Upper lobe of left lung (tissue), 6 donors: ENCODE measurements at regions not wholly inside any gene's neighbourhood (a gene's known extent, or its start where the extent isn't known, plus 50 kb on each side); places are given as distances from the start of the nearest gene placed in this dataset.

Experiments used
- ATAC-seq, 2 donors: fragments of 200-7000 bp; cut with Tn5 transposase; one replicate each; pipeline ENCODE4 v1.9.1; 2022; ENCODE audit warnings: mild to moderate bottlenecking in 2 of 2, moderate library complexity in 2 of 2; ENCODE audit not compliant: low FRiP score in 2 of 2
- DNase-seq, 2 donors: peaks; one replicate each; pipeline ENCODE4 v3.0.0-alpha.2; 2019 to 2020
- H3K27ac ChIP-seq, 4 donors: fragments of 200-600 bp; sonication (generic); one replicate each; pipeline ENCODE4 v1.5.1; 2016 to 2019
- H3K27me3 ChIP-seq, 4 donors: fragments of 200-600 bp; sonication (generic); one replicate each; pipeline ENCODE4 v1.5.1; 2017 to 2019
- H3K36me3 ChIP-seq, 4 donors: fragments of 200-600 bp; sonication (generic); one replicate each; pipeline ENCODE4 v1.5.1; 2016 to 2019
- H3K4me1 ChIP-seq, 4 donors: fragments of 200-600 bp; sonication (generic); one replicate each; pipeline ENCODE4 v1.5.1; 2018 to 2019
- H3K4me3 ChIP-seq, 4 donors: fragments of 200-600 bp; sonication (generic); one replicate each; pipeline ENCODE4 v1.5.1; 2017 to 2019; ENCODE audit warnings: mild to moderate bottlenecking in 2 of 4, moderate library complexity in 1 of 4
- H3K9me3 ChIP-seq, 4 donors: fragments of 200-600 bp; sonication (generic); one replicate each; pipeline ENCODE4 v1.5.1; 2018 to 2019
- EP300 ChIP-seq, 4 donors: sonication (generic); formaldehyde crosslinking; IDR thresholded peaks; one replicate each; pipeline ENCODE4 v1.5.1; 2017; ENCODE audit warnings: antibody characterized with exemption in 4 of 4, control low read depth in 2 of 4
- POLR2A ChIP-seq, 4 donors: fragments of 450-650 bp; IDR thresholded peaks; one replicate each; pipeline ENCODE4 v1.5.1; 2016 to 2017; ENCODE audit warnings: antibody characterized with exemption in 4 of 4, mild to moderate bottlenecking in 2 of 4
- POLR2AphosphoS5 ChIP-seq, 2 donors: sonication (generic); formaldehyde crosslinking; IDR thresholded peaks; one replicate each; pipeline ENCODE4 v1.5.1; 2017; ENCODE audit warnings: antibody characterized with exemption in 2 of 2
- WGBS, 2 donors: methylation state at CpG; one replicate each; pipeline ENCODE4 v1.1.5; 2017 to 2018; 5-methylcytosine and 5-hydroxymethylcytosine counted together
- TF ChIP-seq, protein P1 (sequence below), 6 experiments: fragments of 450-650 bp in 4 of 6; fragments of 200-600 bp in 2 of 6; sonication (generic) in 2 of 6; IDR thresholded peaks; one replicate each; pipeline ENCODE4 v1.5.1; 2016 to 2019; ENCODE audit warnings: antibody characterized with exemption in 6 of 6
- donor health status: DM: no; HTN: no; CAD: no; lungs with moderate emphysema.
- donor health status: DM: no; HTN: yes; CAD: no; lungs with severe emphysema.

DNA sequence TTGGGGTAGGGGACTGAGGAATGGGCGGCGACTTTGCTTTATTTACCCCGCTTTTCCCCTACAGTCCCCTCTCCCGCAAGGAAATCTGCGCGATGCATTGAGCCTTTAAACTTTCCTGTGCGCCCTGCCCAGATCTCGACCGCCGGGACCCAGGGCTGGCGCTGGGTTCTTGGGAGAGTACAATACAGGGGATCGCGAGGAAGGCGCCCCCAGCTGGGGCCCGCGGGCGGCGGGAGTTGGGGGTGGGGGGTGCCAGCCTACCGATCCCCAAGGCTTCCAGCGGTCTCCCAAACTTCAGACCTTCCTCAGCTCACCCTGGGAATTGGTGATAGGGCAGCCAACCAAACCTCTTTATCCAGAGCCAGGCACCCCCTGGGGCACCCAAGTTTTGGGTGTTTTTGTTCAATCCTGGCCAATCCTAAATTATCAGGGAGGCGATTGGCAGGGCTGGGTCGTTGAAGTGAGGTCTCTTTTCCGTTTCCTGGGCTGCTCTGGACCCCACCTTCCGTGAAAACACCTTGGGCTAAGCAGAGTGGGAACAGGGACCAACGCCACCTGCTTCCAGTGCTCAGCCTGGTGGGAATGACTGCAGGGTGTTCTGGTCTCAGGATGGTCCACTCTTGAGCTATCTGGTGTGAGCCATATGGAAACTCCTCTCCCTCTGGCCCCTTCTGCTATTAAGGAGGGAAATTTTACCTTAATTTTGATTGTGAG is 51.4 kb upstream of the DAB2IP start:
- 7 to 13% methylated on average over 18 to 25 of the region's 25 CpGs for WGBS, 2 donors
- H3K36me3 ChIP-seq: no peaks in the 10 kb centered on the region
- TF ChIP-seq POLR2A (IDR thresholded peaks at IDR 0.05): no peak
- no peak for TF ChIP-seq EP300 (IDR thresholded peaks at IDR 0.05)
- TF ChIP-seq, protein P1, sequence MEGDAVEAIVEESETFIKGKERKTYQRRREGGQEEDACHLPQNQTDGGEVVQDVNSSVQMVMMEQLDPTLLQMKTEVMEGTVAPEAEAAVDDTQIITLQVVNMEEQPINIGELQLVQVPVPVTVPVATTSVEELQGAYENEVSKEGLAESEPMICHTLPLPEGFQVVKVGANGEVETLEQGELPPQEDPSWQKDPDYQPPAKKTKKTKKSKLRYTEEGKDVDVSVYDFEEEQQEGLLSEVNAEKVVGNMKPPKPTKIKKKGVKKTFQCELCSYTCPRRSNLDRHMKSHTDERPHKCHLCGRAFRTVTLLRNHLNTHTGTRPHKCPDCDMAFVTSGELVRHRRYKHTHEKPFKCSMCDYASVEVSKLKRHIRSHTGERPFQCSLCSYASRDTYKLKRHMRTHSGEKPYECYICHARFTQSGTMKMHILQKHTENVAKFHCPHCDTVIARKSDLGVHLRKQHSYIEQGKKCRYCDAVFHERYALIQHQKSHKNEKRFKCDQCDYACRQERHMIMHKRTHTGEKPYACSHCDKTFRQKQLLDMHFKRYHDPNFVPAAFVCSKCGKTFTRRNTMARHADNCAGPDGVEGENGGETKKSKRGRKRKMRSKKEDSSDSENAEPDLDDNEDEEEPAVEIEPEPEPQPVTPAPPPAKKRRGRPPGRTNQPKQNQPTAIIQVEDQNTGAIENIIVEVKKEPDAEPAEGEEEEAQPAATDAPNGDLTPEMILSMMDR (IDR thresholded peaks at IDR 0.05): no peak
- TF ChIP-seq POLR2AphosphoS5 (IDR thresholded peaks at IDR 0.05): no peak
- H3K27ac ChIP-seq: peak overlapping the region; percentile 81 to 91 (median 87)
- H3K27me3 ChIP-seq: peaks cover 0 to 15% (median 9%) of the 10 kb centered on the region in 4 donors
- peak in 1 of 2 donors; percentile 81 for DNase-seq
- peaks cover 32 to 46% (median 38%) of the 10 kb centered on the region in 4 donors for H3K4me1 ChIP-seq
- peaks cover 0 to 4% (median 1%) of the 10 kb centered on the region in 4 donors for H3K9me3 ChIP-seq
- no peak for ATAC-seq
- H3K4me3 ChIP-seq: peak overlapping the region; percentile 48 to 70 (median 62)

DNA sequence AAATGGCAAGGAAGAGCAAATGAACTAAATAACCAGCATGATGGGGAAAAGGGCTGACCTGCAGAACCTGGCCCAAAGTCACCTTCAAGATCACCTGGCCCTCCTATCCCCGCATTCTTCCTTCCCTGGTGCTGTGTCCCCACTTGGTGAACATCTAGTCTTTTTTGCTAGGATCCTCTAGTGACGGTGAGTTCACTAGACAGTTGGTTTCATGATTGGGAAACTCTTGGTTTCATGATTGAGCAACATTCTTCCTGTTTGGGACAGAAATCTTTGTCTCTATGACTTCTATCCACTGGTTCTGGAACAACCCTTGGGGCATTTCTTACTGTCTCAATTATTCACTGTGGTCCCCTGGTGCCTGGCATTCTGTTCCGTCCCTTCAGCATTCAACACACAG is 50.2 kb upstream of the DAB2IP start:
- Histone ChIP-seq H3K27ac (no peak overlapping the region), H3K9me3 (peaks cover 0 to 4% (median 1%) of the 10 kb centered on the region in 4 donors), H3K4me1 (peaks cover 32 to 46% (median 38%) of the 10 kb centered on the region in 4 donors), H3K4me3 (no peak overlapping the region), H3K36me3 (no peaks in the 10 kb centered on the region), H3K27me3 (peaks cover 0 to 15% (median 9%) of the 10 kb centered on the region in 4 donors)
- TF ChIP-seq, protein P1 (IDR thresholded peaks at IDR 0.05): no peak
- no peak for TF ChIP-seq POLR2AphosphoS5 (IDR thresholded peaks at IDR 0.05)
- TF ChIP-seq POLR2A (IDR thresholded peaks at IDR 0.05): no peak
- TF ChIP-seq EP300 (IDR thresholded peaks at IDR 0.05): peak in 1 of 4 donors; percentile 14
- WGBS, 2 donors: 46 to 58% methylated on average over 3 of the region's 3 CpGs
- DNase-seq (no peak), ATAC-seq (no peak)
